ENCODE measurements at regions not wholly inside any gene's neighbourhood (a gene's known extent, or its start where the extent isn't known, plus 50 kb on each side); places are given as distances from the start of the nearest gene placed in this dataset.

DNA sequence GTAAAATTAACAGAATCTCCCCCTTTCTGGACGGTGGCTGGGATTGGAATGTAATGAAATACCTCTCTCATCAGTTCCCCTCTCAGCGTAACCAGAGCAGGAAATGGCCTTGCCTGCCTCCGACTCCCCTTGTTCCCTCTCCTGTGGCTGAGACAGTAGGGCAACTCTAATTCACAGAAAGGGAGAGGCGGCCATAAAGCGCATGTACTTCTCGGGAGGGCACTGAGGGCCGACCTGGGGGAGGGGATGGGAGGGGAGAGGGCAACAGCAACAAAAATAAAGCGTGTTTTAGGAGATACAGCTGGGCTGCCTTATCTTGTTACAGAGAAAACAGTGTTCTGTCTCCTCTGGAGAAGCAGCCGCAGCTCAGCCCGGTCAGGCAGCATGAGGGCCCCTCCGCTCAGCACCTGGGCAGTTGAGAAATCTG lies 783.3 kb upstream of the ARRDC4 start:
- TF ChIP-seq CTCF (IDR thresholded peaks at IDR 0.05) = no peak
- TF ChIP-seq POLR2A (IDR thresholded peaks at IDR 0.05) = no peak

All from heart left ventricle (tissue), 13 donors.